SK-N-SH treated with all-trans-retinoic acid at 6 μM for 48 hours (cell line): ENCODE measurements at regions not wholly inside any gene's neighbourhood (a gene's known extent, or its start where the extent isn't known, plus 50 kb on each side); places are given as distances from the start of the nearest gene placed in this dataset.

Experiments used
- ATAC-seq: fragments of 200-7000 bp; cut with Tn5 transposase; 3 replicates; pipeline ENCODE4 v1.9.1; 2020; ENCODE audit warnings: mild to moderate bottlenecking, moderate library complexity
- ARNTL ChIP-seq: fragments of 450-650 bp; formaldehyde crosslinking; IDR thresholded peaks from 2 replicates; pipeline ENCODE4 v1.5.0; 2020; ENCODE audit warnings: low read depth, mild to moderate bottlenecking, moderate library complexity, borderline replicate concordance
- BACH2 ChIP-seq: fragments of 250-450 bp; sonication (Bioruptor Pico); IDR thresholded peaks from 2 replicates; pipeline ENCODE4 v1.9.0; 2021; ENCODE audit warnings: mild to moderate bottlenecking, borderline replicate concordance
- CREB5 ChIP-seq: fragments of 250-450 bp; sonication (Bioruptor Pico); IDR thresholded peaks from 2 replicates; pipeline ENCODE4 v1.5.1; 2020; ENCODE audit warnings: low read depth, mild to moderate bottlenecking, moderate library complexity
- CSDC2 ChIP-seq: fragments of 250-450 bp; sonication (Bioruptor Pico); IDR thresholded peaks from 2 replicates; pipeline ENCODE4 v1.5.0; 2020; ENCODE audit warnings: mild to moderate bottlenecking, moderate library complexity
- CSRNP3 ChIP-seq: fragments of 250-450 bp; sonication (Bioruptor Pico); IDR thresholded peaks from 2 replicates; pipeline ENCODE4 v1.5.1; 2021; ENCODE audit warnings: mild to moderate bottlenecking, moderate library complexity
- ESRRG ChIP-seq: fragments of 250-450 bp; sonication (Bioruptor Pico); IDR thresholded peaks from 2 replicates; pipeline ENCODE4 v1.6.1; 2021; ENCODE audit warnings: mild to moderate bottlenecking
- GLIS3 ChIP-seq: fragments of 250-450 bp; sonication (Bioruptor Pico); IDR thresholded peaks from 2 replicates; pipeline ENCODE4 v1.5.0; 2020; ENCODE audit warnings: mild to moderate bottlenecking, moderate library complexity
- OSR1 ChIP-seq: fragments of 250-450 bp; sonication (Bioruptor Pico); IDR thresholded peaks from 2 replicates; pipeline ENCODE4 v1.8.0; 2022; ENCODE audit warnings: moderate library complexity, mild to moderate bottlenecking, inconsistent platforms
- PATZ1 ChIP-seq: fragments of 250-450 bp; sonication (Bioruptor Pico); IDR thresholded peaks from 2 replicates; pipeline ENCODE4 v1.8.0; 2020; ENCODE audit warnings: mild to moderate bottlenecking, moderate library complexity, borderline replicate concordance
- RARB ChIP-seq: fragments of 250-450 bp; sonication (Bioruptor Pico); IDR thresholded peaks from 2 replicates; pipeline ENCODE4 v1.8.0; 2021; ENCODE audit warnings: mild to moderate bottlenecking, moderate library complexity
- SNAI2 ChIP-seq: fragments of 250-450 bp; sonication (Bioruptor Pico); IDR thresholded peaks from 2 replicates; pipeline ENCODE4 v1.5.0; 2020; ENCODE audit warnings: mild to moderate bottlenecking, moderate library complexity
- TCF4 ChIP-seq: fragments of 250-450 bp; sonication (Bioruptor Pico); IDR thresholded peaks from 2 replicates; pipeline ENCODE4 v1.8.0; 2021; ENCODE audit warnings: mild to moderate bottlenecking, moderate library complexity, borderline replicate concordance
- TOX ChIP-seq: fragments of 250-450 bp; sonication (Bioruptor Pico); IDR thresholded peaks from 2 replicates; pipeline ENCODE4 v1.8.0; 2021; ENCODE audit warnings: mild to moderate bottlenecking, moderate library complexity, borderline replicate concordance
- TSHZ2 ChIP-seq: fragments of 250-450 bp; sonication (Bioruptor Pico); IDR thresholded peaks from 2 replicates; pipeline ENCODE4 v1.5.0; 2020; ENCODE audit warnings: mild to moderate bottlenecking, moderate library complexity
- ZC3H10 ChIP-seq: fragments of 250-450 bp; sonication (Bioruptor Pico); IDR thresholded peaks from 2 replicates; pipeline ENCODE4 v1.5.1; 2021; ENCODE audit warnings: mild to moderate bottlenecking, moderate library complexity
- ZFP30 ChIP-seq: fragments of 450-650 bp; formaldehyde crosslinking; IDR thresholded peaks from 2 replicates; pipeline ENCODE4 v1.5.0; 2022; ENCODE audit warnings: mild to moderate bottlenecking, moderate library complexity
- ZNF565 ChIP-seq: fragments of 450-650 bp; formaldehyde crosslinking; conservative IDR thresholded peaks from 2 replicates; pipeline ENCODE4 v1.5.0; 2020; ENCODE audit warnings: low read depth, mild to moderate bottlenecking, moderate library complexity
- ZNF70 ChIP-seq: fragments of 450-650 bp; formaldehyde crosslinking; IDR thresholded peaks from 2 replicates; pipeline ENCODE4 v1.5.0; 2020; ENCODE audit warnings: mild to moderate bottlenecking, moderate library complexity
- ZNF8 ChIP-seq: fragments of 450-650 bp; formaldehyde crosslinking; IDR thresholded peaks from 2 replicates; pipeline ENCODE4 v1.5.0; 2020; ENCODE audit warnings: mild to moderate bottlenecking, moderate library complexity

GRCh38 chr2:41920181-41920580 lies 127.6 kb upstream of the PKDCC start:
- no peak for TF ChIP-seq GLIS3 (CRISPR knock-in tag)
- no peak for TF ChIP-seq ZNF8
- TF ChIP-seq, all 23 proteins: peak for 0
- ATAC-seq, result no peak

GRCh38 chr2:41920812-41921211 lies 127.0 kb upstream of the PKDCC start:
- TF ChIP-seq ARNTL (CRISPR knock-in tag) (no peak), TOX (CRISPR knock-in tag) (no peak), SNAI2 (CRISPR knock-in tag) (no peak), TCF4 (CRISPR knock-in tag) (no peak), ESRRG (CRISPR knock-in tag) (no peak), CREB5 (no peak), CSRNP3 (CRISPR knock-in tag) (no peak), RARB (CRISPR knock-in tag) (no peak), ZNF70 (CRISPR knock-in tag) (no peak), TSHZ2 (CRISPR knock-in tag) (no peak)
- ATAC-seq, result no peak

- ATAC-seq, result no peak
- TF ChIP-seq BACH2 (CRISPR knock-in tag) (no peak), CSDC2 (CRISPR knock-in tag) (no peak)
Measured at GRCh38 chr2:41922177-41922576, 125.6 kb upstream of the PKDCC start.

- no peak for ATAC-seq
- TF ChIP-seq TOX (CRISPR knock-in tag), result no peak
- TF ChIP-seq OSR1, result no peak
- no peak for TF ChIP-seq ZNF70 (CRISPR knock-in tag)
- TF ChIP-seq ZNF565 (CRISPR knock-in tag), result no peak
- TF ChIP-seq CREB5, result no peak
- TF ChIP-seq ZC3H10 (CRISPR knock-in tag), result no peak
- no peak for TF ChIP-seq CSDC2 (CRISPR knock-in tag)
- TF ChIP-seq BACH2 (CRISPR knock-in tag), result no peak
- no peak for TF ChIP-seq TCF4 (CRISPR knock-in tag)
- no peak for TF ChIP-seq RARB (CRISPR knock-in tag)
- TF ChIP-seq ZFP30 (CRISPR knock-in tag), result no peak
Measured at GRCh38 chr2:41923156-41923786, 124.5 kb upstream of the PKDCC start.

- TF ChIP-seq SNAI2 (CRISPR knock-in tag) (no peak), PATZ1 (CRISPR knock-in tag) (no peak), ARNTL (CRISPR knock-in tag) (no peak), OSR1 (no peak), ZC3H10 (CRISPR knock-in tag) (no peak), BACH2 (CRISPR knock-in tag) (no peak), ZNF565 (CRISPR knock-in tag) (no peak), ESRRG (CRISPR knock-in tag) (no peak)
- ATAC-seq, result no peak
Measured at GRCh38 chr2:41924024-41924423, 123.8 kb upstream of the PKDCC start.
